ENCODE measurements at regions not wholly inside any gene's neighbourhood (a gene's known extent, or its start where the extent isn't known, plus 50 kb on each side); places are given as distances from the start of the nearest gene placed in this dataset.
"Not testable (repeated sequence)": the region's sequence is repeated elsewhere in the genome, so short reads cannot be mapped to it uniquely, and the experiment has no call there.

DNA sequence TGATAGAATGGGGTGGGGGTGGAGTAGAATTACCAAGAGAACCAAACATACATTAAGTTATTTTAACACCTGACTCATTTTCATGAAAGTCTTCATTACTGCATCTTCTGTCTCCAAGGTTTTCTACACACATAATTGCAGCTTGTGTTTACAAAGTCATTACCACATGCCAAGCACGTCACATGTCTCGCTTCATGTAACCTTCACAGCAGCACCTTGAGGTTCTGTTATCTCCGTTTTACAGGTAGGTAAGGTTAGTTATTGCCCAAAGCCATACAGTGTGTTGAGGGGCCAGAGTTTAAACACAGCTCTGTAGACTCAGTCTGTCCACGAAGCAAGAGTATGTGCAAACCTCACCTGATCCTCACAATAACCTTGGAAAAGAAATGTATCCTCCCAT, 64.3 kb upstream of the RBM19 start:
- DNase-seq (ENCODE audit: extremely low read depth, low read depth) = no peak

DNA sequence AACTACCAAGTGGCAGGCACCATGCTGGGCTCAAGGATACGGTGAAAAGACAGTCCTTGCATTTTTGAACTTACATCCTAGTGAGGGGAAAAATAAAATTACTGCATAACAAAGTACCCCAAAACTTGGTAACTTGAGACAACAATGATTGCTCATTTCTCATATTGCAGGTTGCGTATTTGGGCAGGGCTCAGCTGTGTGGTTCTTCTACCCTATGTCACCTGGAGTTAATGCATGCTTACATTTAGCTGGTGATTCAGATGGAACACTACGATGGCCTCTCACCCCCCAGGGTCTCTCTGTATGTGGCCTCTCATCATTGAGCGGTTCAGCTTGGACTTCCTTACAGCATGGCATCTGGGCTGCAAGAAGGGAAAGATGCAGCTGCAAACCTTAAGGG, 60.7 kb upstream of the RBM19 start:
- no peak for DNase-seq (ENCODE audit: extremely low read depth, low read depth)

DNA sequence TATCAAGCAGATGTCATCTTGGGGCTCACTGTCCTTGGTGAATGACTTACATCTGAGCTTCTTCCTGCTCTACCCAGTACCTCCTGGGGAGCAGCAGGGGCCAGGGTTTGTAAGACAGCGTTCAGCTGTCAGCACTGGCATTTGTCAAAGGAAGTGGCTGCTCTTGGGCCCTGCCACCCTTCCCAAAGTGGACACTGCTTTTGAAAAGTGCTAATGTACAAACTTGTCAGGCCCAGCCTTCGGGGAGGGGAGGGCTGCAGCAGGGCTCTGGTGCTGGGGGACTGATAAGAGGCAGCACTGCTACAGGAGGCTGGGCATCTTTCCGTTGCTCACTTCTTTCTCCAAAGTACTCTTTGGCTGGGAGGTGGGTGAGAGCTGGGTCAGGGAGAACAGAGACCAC, 59.8 kb upstream of the RBM19 start:
- DNase-seq (ENCODE audit: extremely low read depth, low read depth) = no peak

DNA sequence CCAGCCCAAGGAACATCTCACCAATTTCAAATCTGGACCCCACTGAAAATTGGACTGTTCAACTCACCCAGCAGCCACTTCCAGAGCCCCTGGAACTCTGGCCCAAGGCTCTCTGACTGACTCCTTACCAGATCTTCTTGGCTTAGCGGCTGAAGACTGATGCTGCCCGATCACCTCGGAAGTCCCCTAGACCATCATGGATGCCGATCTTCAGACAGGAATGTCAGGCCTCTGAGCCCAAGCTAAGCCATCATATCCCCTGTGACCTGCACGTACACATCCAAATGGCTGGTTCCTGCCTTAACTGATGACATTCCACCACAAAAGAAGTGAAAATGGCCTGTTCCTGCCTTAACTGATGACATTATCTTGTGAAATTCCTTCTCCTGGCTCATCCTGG, 56.0 kb upstream of the RBM19 start:
- not testable (repeated sequence) for DNase-seq (ENCODE audit: extremely low read depth, low read depth)

DNA sequence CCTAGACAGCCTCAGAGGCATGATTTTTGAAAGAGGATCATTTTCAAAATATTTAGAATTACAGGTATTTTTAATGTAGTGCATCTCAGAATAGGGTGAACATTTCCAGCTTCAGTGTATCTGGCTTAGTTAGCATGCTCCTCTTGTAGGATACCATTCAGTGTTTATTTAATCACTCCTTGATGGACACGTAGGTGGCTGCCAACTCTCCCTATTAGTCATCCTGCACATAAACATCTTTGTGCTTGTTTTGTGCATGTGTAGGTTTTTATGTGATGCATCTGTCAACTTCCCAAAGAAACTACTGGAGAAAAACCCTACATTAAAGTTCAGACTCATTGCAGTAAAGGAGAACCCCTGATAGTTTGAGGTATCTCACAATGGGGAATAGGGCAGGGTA, 52.5 kb upstream of the RBM19 start:
- DNase-seq (ENCODE audit: extremely low read depth, low read depth) = no peak

Data from NCI-H460 (cell line).